Heart right ventricle (tissue), 16 donors: ENCODE measurements at regions not wholly inside any gene's neighbourhood (a gene's known extent, or its start where the extent isn't known, plus 50 kb on each side); places are given as distances from the start of the nearest gene placed in this dataset.
"Not testable (repeated sequence)": the region's sequence is repeated elsewhere in the genome, so short reads cannot be mapped to it uniquely, and the experiment has no call there.

Experiments
- ATAC-seq, 8 donors: fragments of 200-7000 bp; cut with Tn5 transposase; one replicate each; pipeline ENCODE4 v1.9.1; 2020; ENCODE audit warnings: mild to moderate bottlenecking in 8 of 8, moderate library complexity in 8 of 8, moderate number of reproducible peaks in 1 of 8
- DNase-seq, 2 donors: peaks; one replicate each; pipeline ENCODE4 v3.0.0-alpha.2; 2020
- H3K27ac ChIP-seq, 10 donors: fragments of 200-600 bp; sonication (generic) in 2 of 10; one replicate each; pipeline versions ENCODE4 v1.5.0 to v1.8.0; 2020 to 2022; ENCODE audit warnings: mild to moderate bottlenecking in 3 of 10
- H3K27me3 ChIP-seq, 7 donors: fragments of 200-600 bp; one replicate each; pipeline ENCODE4 v1.8.0; 2021 to 2022; ENCODE audit warnings: mild to moderate bottlenecking in 2 of 7
- H3K36me3 ChIP-seq, 9 donors: fragments of 200-600 bp; sonication (generic) in 1 of 9; one replicate each; pipeline versions ENCODE4 v1.5.0 to v1.8.0; 2020 to 2022; ENCODE audit warnings: mild to moderate bottlenecking in 2 of 9
- H3K4me1 ChIP-seq, 9 donors: fragments of 200-600 bp; sonication (generic) in 1 of 9; one replicate each; pipeline versions ENCODE4 v1.5.0 to v1.8.0; 2020 to 2022; ENCODE audit warnings: mild to moderate bottlenecking in 4 of 9
- H3K4me3 ChIP-seq, 10 donors: fragments of 200-600 bp; sonication (generic) in 2 of 10; one replicate each; pipeline versions ENCODE4 v1.5.0 to v1.8.0; 2020 to 2022; ENCODE audit warnings: mild to moderate bottlenecking in 7 of 10, moderate library complexity in 2 of 10
- H3K9me3 ChIP-seq, 11 donors: fragments of 200-600 bp in 10 of 11; sonication (generic) in 2 of 11; one replicate each; pipeline versions ENCODE4 v1.5.0 to v1.8.0; 2013 to 2022; ENCODE audit warnings: mild to moderate bottlenecking in 2 of 11, control low read depth in 1 of 11, moderate library complexity in 1 of 11
- CTCF ChIP-seq, 9 donors: fragments of 200-600 bp; sonication (generic) in 2 of 9; IDR thresholded peaks; one replicate each; pipeline versions ENCODE4 v1.5.0 to v1.8.0; 2021 to 2022; ENCODE audit warnings: antibody characterized with exemption in 9 of 9, mild to moderate bottlenecking in 5 of 9, moderate library complexity in 1 of 9
- WGBS, 2 donors: extraction: QIAGEN DNeasy Blood & Tissue Kit; methylation state at CpG; one replicate each; pipeline ENCODE4 v1.1.7; 2013; ENCODE audit warnings: inconsistent platforms in 1 of 2; 5-methylcytosine and 5-hydroxymethylcytosine counted together
- intact Hi-C, 10 donors: fragments of 100-400 bp; cut with DNase I; formaldehyde crosslinking; loops; one replicate each; pipeline versions ENCODE4 v1.11.1 to v1.14.2; 2022
- donor health status: Arrhythmogenic right ventricular cardiomyopathy.
- donor health status: ischemic (EF 13 %, LVEDD 7.1; RV severe dilation, severe dysfunction).
- donor health status: healthy with polysubstance abuse.
- donor health status: DM: no; HTN: yes; CAD: no.
- donor health status: DM: no; HTN: no; CAD: no.
- donor health status: ischemic (EF 25% LVEDD 6.9; RV normal size, moderate dysfunction).
- donor health status: ischemic (EF 25% LVEDD 5.7; RV mildly dilated, moderate dysfunction).
- donor health status: healthy.
- donor health status: DM: yes; HTN: yes; CAD: no.
- donor health status: Ischemic cardiomyopathy.
- donor health status: ischemic (EF 35%, LVEDD 5.7; RV mildly dilated, moderate dysfunction).
- donor health status: nonischemic (EF 11% LVEDD 7.7; RV severe dilation, severe dysfunction).
- donor health status: DM: yes; HTN: yes; CAD: no.
- donor health status: PGD.
- donor health status: ischemic (EF 29% LVEDD 5.4; RV normal size, mild dysfunction).
- donor health status: nonischemic (EF 23%, LVEDD 6.1; RV moderate dilation, normal function).

- no peaks in the 10 kb centered on the region for H3K4me1 ChIP-seq
- no peaks in the 10 kb centered on the region for H3K36me3 ChIP-seq
- 79 to 86% methylated on average over 10 of the region's 10 CpGs for WGBS, 2 donors
- TF ChIP-seq CTCF (IDR thresholded peaks at IDR 0.05) = no peak
- no peak overlapping the region for H3K4me3 ChIP-seq
- DNase-seq (no peak), ATAC-seq (no peak)
- H3K9me3 ChIP-seq = no peaks in the 10 kb centered on the region
- intact Hi-C loops = no loop called here
- H3K27ac ChIP-seq = no peak overlapping the region
- no peaks in the 10 kb centered on the region for H3K27me3 ChIP-seq
Measured at GRCh38 chr2:167814881-167815718, 432.3 kb downstream of the STK39 start.

GRCh38 chr2:167814482-167814880 lies 432.9 kb downstream of the STK39 start:
- WGBS, 2 donors = 92% methylated on average over 13 of the region's 13 CpGs
- H3K4me1 ChIP-seq, DNase-seq, H3K9me3 ChIP-seq, H3K36me3 ChIP-seq, H3K4me3 ChIP-seq, ATAC-seq, H3K27ac ChIP-seq, intact Hi-C loops, H3K27me3 ChIP-seq: not testable (repeated sequence)

- DNase-seq, H3K27ac ChIP-seq, intact Hi-C loops, H3K4me3 ChIP-seq, H3K27me3 ChIP-seq, H3K9me3 ChIP-seq, H3K4me1 ChIP-seq, ATAC-seq, H3K36me3 ChIP-seq: not testable (repeated sequence)
- WGBS, 2 donors = 82 to 86% methylated on average over 8 to 9 of the region's 9 CpGs
Measured at GRCh38 chr2:167809799-167810198, 437.6 kb downstream of the STK39 start.

- DNase-seq = no peak
- peaks cover 0 to 13% (median 0%) of the 10 kb centered on the region in 11 donors for H3K9me3 ChIP-seq
- 81 to 89% methylated on average over 8 of the region's 8 CpGs for WGBS, 2 donors
- H3K4me1 ChIP-seq = no peaks in the 10 kb centered on the region
- H3K27ac ChIP-seq = no peak overlapping the region
- no peaks in the 10 kb centered on the region for H3K36me3 ChIP-seq
- ATAC-seq = no peak
- intact Hi-C loops = no loop called here
- no peaks in the 10 kb centered on the region for H3K27me3 ChIP-seq
- no peak overlapping the region for H3K4me3 ChIP-seq
- TF ChIP-seq CTCF (IDR thresholded peaks at IDR 0.05) = no peak
Measured at GRCh38 chr2:167803449-167803988, 443.9 kb downstream of the STK39 start.

- 77% methylated on average over 3 of the region's 3 CpGs for WGBS, 2 donors
- ATAC-seq = no peak
- TF ChIP-seq CTCF (IDR thresholded peaks at IDR 0.05) = no peak
Measured at GRCh38 chr2:167794554-167795255, 452.7 kb downstream of the STK39 start.

More at GRCh38 chr2:167794554-167795255, 452.7 kb downstream of the STK39 start:
- H3K36me3 ChIP-seq = no peaks in the 10 kb centered on the region
- H3K27me3 ChIP-seq = peaks cover 0 to 6% (median 0%) of the 10 kb centered on the region in 7 donors
- no peaks in the 10 kb centered on the region for H3K4me1 ChIP-seq
- intact Hi-C loops = no loop called here
- no peak overlapping the region for H3K27ac ChIP-seq
- DNase-seq = no peak
- peaks cover 0 to 10% (median 0%) of the 10 kb centered on the region in 11 donors for H3K9me3 ChIP-seq
- H3K4me3 ChIP-seq = no peak overlapping the region
